HL-60 (cell line): ENCODE measurements at regions not wholly inside any gene's neighbourhood (a gene's known extent, or its start where the extent isn't known, plus 50 kb on each side); places are given as distances from the start of the nearest gene placed in this dataset.
"Not testable (repeated sequence)": the region's sequence is repeated elsewhere in the genome, so short reads cannot be mapped to it uniquely, and the experiment has no call there.

ENCODE experiments used
- DNase-seq, 2 experiments: peaks; one replicate each; pipeline ENCODE4 v3.0.0-alpha.2; 2010 to 2020; ENCODE audit warnings: low read depth in 1 of 2, low spot score in 1 of 2
- H3K27ac ChIP-seq: fragments of 250-450 bp; sonication (Bioruptor Pico); replicated peaks from 2 replicates; pipeline ENCODE4 v1.5.1; 2020; ENCODE audit warnings: mild to moderate bottlenecking, moderate library complexity
- H3K27me3 ChIP-seq: fragments of 250-450 bp; sonication (Bioruptor Pico); 2 replicates; pipeline ENCODE4 v1.5.1; 2021; ENCODE audit warnings: mild to moderate bottlenecking, moderate library complexity; ENCODE audit not compliant: insufficient read depth, poor library complexity, severe bottlenecking
- H3K4me3 ChIP-seq: replicated peaks from 2 replicates; pipeline ENCODE4 v1.5.1; 2011; ENCODE audit warnings: mild to moderate bottlenecking, control low read depth, low read length; ENCODE audit not compliant: insufficient read depth

GRCh38 chr1:149157409-149157808, 54.1 kb upstream of the NBPF9 start:
- H3K4me3 ChIP-seq, DNase-seq, H3K27me3 ChIP-seq, H3K27ac ChIP-seq: not testable (repeated sequence)

GRCh38 chr1:149158308-149158707, 55.0 kb upstream of the NBPF9 start:
- not testable (repeated sequence) for H3K27me3 ChIP-seq, H3K4me3 ChIP-seq, H3K27ac ChIP-seq, DNase-seq

GRCh38 chr1:149163063-149163444, 59.7 kb upstream of the NBPF9 start:
- not testable (repeated sequence) for DNase-seq, H3K27ac ChIP-seq, H3K4me3 ChIP-seq, H3K27me3 ChIP-seq

DNA sequence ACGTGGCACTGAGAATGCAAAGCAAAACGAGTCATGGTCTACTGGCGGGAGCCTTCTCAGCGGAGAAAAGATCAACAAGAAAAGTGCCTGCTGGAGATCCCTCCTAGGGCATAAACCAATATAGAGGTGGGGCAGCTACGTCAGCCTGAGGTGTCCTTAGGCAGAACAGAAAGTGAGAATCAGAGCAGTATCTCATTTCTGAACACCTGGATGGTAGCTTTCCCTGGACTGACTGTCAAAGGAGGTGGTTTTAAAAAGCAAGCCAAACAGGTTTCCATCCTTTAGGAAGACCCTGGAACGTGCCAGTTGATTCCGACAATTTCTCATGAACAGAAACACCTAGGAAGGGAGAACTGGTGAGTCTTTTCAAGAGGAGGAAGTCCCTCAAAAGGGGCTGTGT, 71.4 kb upstream of the NBPF9 start:
- not testable (repeated sequence) for DNase-seq, H3K4me3 ChIP-seq, H3K27ac ChIP-seq, H3K27me3 ChIP-seq

DNA sequence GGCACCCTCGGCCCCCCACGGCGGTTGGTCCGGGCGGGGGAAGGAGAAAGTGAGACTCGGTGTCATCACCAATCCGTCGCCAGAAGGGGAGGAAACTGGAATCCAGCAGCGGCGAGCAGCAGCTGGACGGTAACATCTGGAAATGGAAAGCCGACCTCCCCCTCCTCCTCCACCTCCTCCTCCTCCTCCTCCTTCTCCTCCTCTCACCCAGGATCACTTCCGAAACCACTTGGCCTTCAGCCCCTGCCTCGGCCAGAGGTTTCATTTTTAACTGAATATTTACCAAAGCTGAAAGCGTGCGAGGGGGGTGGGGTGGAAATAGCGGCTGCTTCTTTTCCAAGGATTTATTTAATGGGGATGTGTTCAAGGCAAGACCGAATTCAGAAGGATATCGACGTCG, 72.5 kb upstream of the NBPF9 start:
- Histone ChIP-seq H3K4me3 (peak overlapping the region; percentile 38), H3K27ac (peak overlapping the region; percentile 57; the same call in 1 of the 2 replicates)
- not testable (repeated sequence) for H3K27me3 ChIP-seq
- peak in 1 of 2 experiments; percentile 6 for DNase-seq

GRCh38 chr1:149176453-149177316, 73.3 kb upstream of the NBPF9 start:
- Histone ChIP-seq H3K27ac (peak overlapping the region; percentile 57), H3K4me3 (peak overlapping the region; percentile 51)
- not testable (repeated sequence) for H3K27me3 ChIP-seq
- DNase-seq, result peak; percentile 2 to 17

GRCh38 chr1:149190742-149191141, 87.4 kb upstream of the NBPF9 start:
- H3K4me3 ChIP-seq, DNase-seq, H3K27me3 ChIP-seq, H3K27ac ChIP-seq: not testable (repeated sequence)

DNA sequence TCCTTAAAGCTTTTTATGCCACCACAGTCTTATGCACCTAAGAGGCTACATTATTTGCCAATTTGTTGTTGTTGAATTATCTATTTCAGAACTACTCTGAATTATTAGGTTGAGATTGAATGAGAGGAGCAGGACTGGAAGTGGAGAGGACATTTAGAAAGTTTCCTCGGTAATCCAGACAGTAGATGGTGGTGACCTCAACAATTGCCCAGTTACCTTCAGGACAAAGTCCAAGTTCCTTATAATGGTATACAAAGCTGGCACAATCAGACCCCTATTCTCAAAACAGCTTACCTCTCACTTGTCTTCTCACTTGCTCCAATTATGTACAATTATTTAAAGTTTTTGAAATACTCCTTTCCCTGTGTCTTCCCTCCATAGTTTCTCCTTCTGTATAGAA, 93.3 kb upstream of the NBPF9 start:
- not testable (repeated sequence) for DNase-seq, H3K27me3 ChIP-seq, H3K4me3 ChIP-seq

DNA sequence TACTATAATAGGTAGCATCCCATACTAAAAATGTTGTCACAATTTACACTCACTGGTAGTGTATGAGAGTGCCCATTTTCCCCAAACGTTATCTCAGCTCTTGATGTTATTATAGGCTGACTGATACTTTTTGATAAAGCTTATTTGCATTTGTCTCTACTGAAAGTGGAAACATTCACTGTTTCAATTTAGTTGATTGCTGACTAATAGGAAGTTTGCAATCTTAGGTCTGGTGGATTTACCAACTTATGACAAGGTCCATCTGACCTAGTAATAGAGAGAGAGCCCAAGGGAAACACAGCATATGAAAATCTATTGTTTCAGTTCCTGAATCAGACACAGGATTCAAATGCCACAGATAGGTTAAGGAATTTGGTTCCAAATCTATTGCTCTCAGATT, 97.2 kb upstream of the NBPF9 start:
- H3K4me3 ChIP-seq, DNase-seq, H3K27ac ChIP-seq, H3K27me3 ChIP-seq: not testable (repeated sequence)

More for the DNA sequence above, 93.3 kb upstream of the NBPF9 start:
- not testable (repeated sequence) for H3K27ac ChIP-seq

- not testable (repeated sequence) for H3K27me3 ChIP-seq, H3K27ac ChIP-seq, H3K4me3 ChIP-seq, DNase-seq
Measured at GRCh38 chr1:149202283-149202682, 98.9 kb upstream of the NBPF9 start.

DNA sequence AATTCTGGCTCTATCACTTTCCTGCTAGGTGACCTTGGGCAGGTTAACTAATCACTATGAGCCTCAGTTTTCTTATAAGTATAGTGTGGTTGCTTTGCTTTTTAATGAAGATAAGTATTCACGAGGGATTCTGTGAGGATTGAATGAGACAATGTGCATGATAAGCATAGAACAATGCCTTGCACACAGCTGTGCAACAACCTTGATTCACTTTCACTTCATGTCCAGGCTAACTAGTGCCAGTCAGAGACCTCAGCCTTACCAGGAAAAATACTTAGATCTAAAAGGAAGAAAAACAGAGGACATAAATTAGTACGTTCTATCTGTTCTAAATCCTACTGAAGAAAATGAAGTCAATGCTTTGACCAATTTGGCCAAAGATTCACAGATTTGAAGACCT, 101.0 kb upstream of the NBPF9 start:
- H3K27me3 ChIP-seq, H3K4me3 ChIP-seq, DNase-seq, H3K27ac ChIP-seq: not testable (repeated sequence)

DNA sequence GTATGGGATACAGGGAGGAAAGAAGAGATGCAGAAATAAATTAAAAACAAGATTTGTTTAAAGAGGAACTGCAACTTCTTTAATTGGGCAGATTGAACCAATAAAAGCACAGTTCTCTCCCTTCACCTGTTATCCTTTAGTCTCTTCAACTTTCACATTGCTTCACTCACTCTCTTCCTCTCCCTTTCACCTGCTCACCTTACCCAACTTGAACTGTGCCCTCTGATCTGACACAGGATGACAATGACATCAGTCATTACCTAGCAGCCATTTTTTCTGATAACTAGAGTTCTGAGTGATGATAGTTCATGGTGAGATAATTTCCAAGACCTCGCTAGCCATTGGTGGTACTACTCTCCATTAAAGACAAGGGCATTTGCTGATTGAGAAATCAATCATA, 105.5 kb upstream of the NBPF9 start:
- not testable (repeated sequence) for DNase-seq, H3K27ac ChIP-seq, H3K4me3 ChIP-seq, H3K27me3 ChIP-seq

DNA sequence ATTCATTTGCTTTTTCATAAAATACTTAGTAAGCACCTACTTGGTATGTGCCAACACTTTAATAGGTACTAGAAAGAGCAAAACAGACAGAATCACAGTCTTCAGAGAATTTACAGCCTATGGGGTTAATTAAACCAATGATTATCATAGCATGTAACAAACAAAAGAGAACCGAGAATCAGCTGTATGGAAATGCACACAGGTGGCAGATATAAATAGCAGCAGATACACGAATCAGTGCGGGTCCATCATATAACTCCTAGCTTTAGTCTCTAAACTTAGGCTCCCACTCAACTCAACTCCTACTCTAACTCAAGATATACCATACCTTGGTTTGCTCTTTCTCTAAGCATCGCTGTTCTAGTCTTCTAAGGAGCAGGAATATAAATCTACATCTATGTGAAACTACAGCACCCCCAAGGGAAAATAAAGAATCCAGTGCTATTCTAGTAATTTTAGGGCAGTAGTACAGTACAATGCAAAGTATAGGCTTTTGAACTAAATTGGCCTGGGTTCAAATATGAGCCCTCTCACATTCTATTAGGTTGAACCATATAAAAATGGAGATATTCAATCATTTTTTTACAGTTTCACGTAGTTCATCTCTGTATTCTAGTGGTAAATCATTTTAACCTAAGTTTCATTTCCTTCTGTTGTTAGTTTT, 108.5 kb upstream of the NBPF9 start:
- not testable (repeated sequence) for H3K4me3 ChIP-seq, H3K27ac ChIP-seq, H3K27me3 ChIP-seq, DNase-seq

DNA sequence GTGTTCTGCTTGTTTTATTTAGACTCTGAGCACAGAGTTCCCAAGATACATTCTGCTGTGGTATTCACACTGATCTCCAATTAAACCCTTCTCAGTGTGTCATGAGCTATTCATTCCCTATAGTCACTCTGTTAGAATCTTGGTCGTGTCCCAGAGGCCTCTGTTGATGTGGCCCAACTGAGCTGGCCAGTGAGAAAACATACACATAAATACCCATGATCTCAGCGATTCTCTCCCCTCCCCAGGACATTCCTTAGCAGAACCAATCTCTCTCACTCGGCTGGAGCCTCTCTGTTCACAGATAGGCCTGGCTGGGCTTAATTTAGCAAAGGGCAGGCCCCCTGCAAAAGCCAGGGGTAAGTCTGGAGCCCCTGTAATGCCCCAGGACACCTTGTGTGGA, 109.6 kb upstream of the NBPF9 start:
- DNase-seq, H3K4me3 ChIP-seq, H3K27me3 ChIP-seq, H3K27ac ChIP-seq: not testable (repeated sequence)

- not testable (repeated sequence) for H3K4me3 ChIP-seq, H3K27me3 ChIP-seq, DNase-seq
Measured at GRCh38 chr1:149213673-149214072, 110.3 kb upstream of the NBPF9 start.

More at GRCh38 chr1:149213673-149214072, 110.3 kb upstream of the NBPF9 start:
- not testable (repeated sequence) for H3K27ac ChIP-seq
